B cell (primary cell): ENCODE measurements at regions not wholly inside any gene's neighbourhood (a gene's known extent, or its start where the extent isn't known, plus 50 kb on each side); places are given as distances from the start of the nearest gene placed in this dataset.

ENCODE experiments used
- EZH2 ChIP-seq: IDR thresholded peaks from 2 replicates; pipeline ENCODE4 v1.6.1; 2012; ENCODE audit warnings: borderline replicate concordance, low read depth, mild to moderate bottlenecking, moderate library complexity, low read length; ENCODE audit not compliant: insufficient read depth, poor library complexity, severe bottlenecking
- TF ChIP-seq, protein P1 (sequence below): fragments of 200-600 bp; IDR thresholded peaks from one replicate; pipeline ENCODE4 v1.8.0; 2022; ENCODE audit warnings: antibody characterized with exemption, mild to moderate bottlenecking

DNA sequence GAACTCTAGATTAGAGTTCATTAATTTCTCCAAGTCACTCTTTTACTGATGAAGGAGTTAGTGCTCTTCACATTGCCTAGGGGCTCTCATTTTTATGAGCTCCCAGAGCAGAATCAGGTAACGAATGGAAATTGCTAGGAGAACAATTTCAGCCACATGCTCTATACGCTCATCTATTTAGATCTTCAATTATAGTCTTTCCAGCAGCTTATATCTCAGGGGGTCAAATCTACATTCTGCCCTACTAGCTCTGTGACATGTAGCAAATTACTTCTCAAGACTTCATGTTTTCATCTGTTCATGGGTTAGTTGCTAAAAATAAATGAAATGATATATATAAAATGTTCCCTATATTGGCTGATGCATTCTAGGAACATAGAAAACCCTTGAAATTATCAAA lies 183.6 kb downstream of the PLPP3 start:
- TF ChIP-seq, protein P1, sequence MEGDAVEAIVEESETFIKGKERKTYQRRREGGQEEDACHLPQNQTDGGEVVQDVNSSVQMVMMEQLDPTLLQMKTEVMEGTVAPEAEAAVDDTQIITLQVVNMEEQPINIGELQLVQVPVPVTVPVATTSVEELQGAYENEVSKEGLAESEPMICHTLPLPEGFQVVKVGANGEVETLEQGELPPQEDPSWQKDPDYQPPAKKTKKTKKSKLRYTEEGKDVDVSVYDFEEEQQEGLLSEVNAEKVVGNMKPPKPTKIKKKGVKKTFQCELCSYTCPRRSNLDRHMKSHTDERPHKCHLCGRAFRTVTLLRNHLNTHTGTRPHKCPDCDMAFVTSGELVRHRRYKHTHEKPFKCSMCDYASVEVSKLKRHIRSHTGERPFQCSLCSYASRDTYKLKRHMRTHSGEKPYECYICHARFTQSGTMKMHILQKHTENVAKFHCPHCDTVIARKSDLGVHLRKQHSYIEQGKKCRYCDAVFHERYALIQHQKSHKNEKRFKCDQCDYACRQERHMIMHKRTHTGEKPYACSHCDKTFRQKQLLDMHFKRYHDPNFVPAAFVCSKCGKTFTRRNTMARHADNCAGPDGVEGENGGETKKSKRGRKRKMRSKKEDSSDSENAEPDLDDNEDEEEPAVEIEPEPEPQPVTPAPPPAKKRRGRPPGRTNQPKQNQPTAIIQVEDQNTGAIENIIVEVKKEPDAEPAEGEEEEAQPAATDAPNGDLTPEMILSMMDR: no peak
- no peak for TF ChIP-seq EZH2
